ENCODE measurements at regions not wholly inside any gene's neighbourhood (a gene's known extent, or its start where the extent isn't known, plus 50 kb on each side); places are given as distances from the start of the nearest gene placed in this dataset.

DNA sequence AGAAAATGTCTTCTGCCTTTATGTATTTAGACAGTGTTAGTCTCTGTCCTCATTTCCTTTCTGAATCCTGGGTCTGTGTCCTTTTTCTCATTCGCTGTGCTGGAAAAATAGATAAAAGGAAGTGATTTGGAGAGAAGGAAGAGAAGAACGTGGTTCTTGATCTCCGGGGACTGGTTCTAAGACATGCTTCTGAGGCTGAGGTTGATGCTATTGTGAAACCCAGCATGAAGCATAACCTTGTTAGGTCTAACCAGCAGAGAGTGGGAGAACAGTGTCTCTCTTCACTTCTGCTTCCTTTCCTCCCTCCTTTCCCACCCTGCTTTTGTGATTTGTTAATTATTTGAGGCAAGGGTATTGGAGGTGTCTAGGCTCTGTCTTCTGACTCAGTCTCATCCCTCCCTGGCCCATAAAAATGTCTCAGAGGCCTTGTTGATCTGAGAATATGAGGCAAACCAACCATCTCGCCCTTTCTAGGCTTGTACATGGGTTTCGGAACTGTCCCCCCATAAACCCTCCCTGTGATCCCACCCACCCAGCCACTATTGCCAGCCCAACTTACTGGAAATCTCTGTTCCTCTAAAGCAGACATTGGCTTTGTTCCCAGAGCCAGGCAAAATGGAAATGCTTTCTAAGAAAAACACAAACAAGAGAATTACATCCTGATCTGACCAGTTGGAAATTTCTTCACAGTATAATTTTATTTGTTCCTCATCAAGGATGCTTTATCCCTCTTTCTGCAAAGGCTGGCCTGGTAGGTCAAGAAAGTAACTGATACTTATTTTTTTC lies 360.6 kb upstream of the TNP1 start:
- no peaks in the 10 kb centered on the region for H3K36me3 ChIP-seq (ENCODE audit: insufficient read depth, low read length)
- no peak overlapping the region for H3K27ac ChIP-seq (ENCODE audit: low read length)
- H3K79me2 ChIP-seq (ENCODE audit: low read length): no peaks in the 10 kb centered on the region
- H3K4me3 ChIP-seq (ENCODE audit: low read length): no peak overlapping the region
- no peaks in the 10 kb centered on the region for H3K9me3 ChIP-seq (ENCODE audit: low read length)
- H4K20me1 ChIP-seq (ENCODE audit: insufficient read depth, low read depth, low read length): peaks cover 18% of the 10 kb centered on the region
- H3K4me2 ChIP-seq (ENCODE audit: low read depth, low read length, poor library complexity, severe bottlenecking): no peak overlapping the region
- no peaks in the 10 kb centered on the region for H3K9me2 ChIP-seq (replicated peaks; ENCODE audit: insufficient read depth, low read length)
- H3K9ac ChIP-seq (ENCODE audit: low read length): no peak overlapping the region
- 0 out of 2 replicates have a peak, but pooled peaks cover 2% of the 10 kb centered on the region for H3K27me3 ChIP-seq (ENCODE audit: low read length)
- DNase-seq: no peak
- peaks cover 25% of the 10 kb centered on the region for H3K4me1 ChIP-seq (ENCODE audit: low read length)
- no peak overlapping the region for H2AFZ ChIP-seq (ENCODE audit: low read length)

DNA sequence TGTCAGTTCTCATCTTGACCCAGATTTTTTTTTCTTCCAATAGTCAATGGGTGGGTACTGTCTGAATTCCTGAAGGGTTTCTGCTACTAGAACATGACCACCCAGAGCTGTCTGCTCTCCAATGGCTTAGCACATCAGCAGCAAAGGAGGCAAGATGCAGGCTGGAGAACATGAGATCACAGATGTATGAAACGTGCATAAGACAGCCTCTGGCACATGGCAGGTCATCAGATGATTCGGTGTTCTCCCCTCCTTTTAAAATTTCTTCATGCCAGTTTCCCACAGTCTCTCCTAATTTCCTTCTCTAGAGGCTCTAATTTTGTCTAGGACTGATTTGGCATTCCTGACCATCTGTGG lies 359.3 kb upstream of the TNP1 start:
- H3K9me3 ChIP-seq (ENCODE audit: low read length): no peaks in the 10 kb centered on the region
- no peak overlapping the region for H2AFZ ChIP-seq (ENCODE audit: low read length)
- H3K27me3 ChIP-seq (ENCODE audit: low read length): 0 out of 2 replicates have a peak, but pooled peaks cover 2% of the 10 kb centered on the region
- no peak overlapping the region for H3K27ac ChIP-seq (ENCODE audit: low read length)
- H3K4me2 ChIP-seq (ENCODE audit: low read depth, low read length, poor library complexity, severe bottlenecking): no peak overlapping the region
- no peaks in the 10 kb centered on the region for H3K36me3 ChIP-seq (ENCODE audit: insufficient read depth, low read length)
- peaks cover 23% of the 10 kb centered on the region for H3K4me1 ChIP-seq (ENCODE audit: low read length)
- no peak overlapping the region for H3K9ac ChIP-seq (ENCODE audit: low read length)
- H3K4me3 ChIP-seq (ENCODE audit: low read length): no peak overlapping the region
- no peak for DNase-seq
- H3K9me2 ChIP-seq (replicated peaks; ENCODE audit: insufficient read depth, low read length): no peaks in the 10 kb centered on the region
- peaks cover 18% of the 10 kb centered on the region for H4K20me1 ChIP-seq (ENCODE audit: insufficient read depth, low read depth, low read length)
- no peaks in the 10 kb centered on the region for H3K79me2 ChIP-seq (ENCODE audit: low read length)

DNA sequence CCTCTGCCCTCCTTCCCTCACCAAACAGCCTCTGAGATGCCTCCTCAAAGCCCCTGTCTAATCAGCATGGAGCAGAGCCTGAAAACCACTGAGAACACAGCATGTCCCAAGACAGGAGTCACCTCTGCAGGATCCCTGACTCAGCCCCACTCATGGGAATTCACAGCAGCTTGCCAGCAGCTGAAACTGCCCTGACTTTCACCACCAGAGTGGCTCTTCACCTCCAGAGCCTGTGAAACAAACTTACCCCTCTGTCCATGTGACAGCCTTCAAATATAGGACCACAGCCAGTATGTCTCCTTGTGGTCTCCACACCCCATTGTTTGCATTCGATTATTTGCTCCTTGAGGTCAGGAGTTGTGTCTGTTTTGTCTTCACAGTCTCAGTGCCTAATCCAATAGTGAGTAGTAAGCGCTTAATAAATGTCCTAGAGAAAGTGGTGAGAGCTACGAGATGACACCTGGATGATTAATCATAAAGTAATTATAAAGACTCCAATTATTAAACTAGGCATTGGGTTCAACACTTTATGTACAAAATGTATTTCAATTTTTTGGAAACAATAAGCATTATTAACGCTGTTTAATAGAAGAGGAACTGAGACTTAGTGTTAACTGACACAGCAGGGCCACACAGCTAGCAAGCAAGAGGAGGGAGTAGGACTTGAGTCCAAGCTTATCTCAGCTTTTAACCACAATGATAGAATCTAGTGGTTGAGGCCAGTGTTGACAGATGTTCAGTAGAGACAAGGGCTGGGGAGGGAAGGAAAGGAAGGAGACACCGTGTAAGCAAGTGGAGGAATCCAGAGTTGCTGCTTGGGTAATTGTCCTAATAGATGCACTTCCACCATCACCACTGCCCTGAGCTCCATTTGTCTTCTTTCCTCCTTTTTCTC lies 358.7 kb upstream of the TNP1 start:
- Histone ChIP-seq H3K27me3 (ENCODE audit: low read length) (0 out of 2 replicates have a peak, but pooled peaks cover 2% of the 10 kb centered on the region), H4K20me1 (ENCODE audit: insufficient read depth, low read depth, low read length) (peaks cover 14% of the 10 kb centered on the region), H3K4me1 (ENCODE audit: low read length) (peaks cover 17% of the 10 kb centered on the region), H3K27ac (ENCODE audit: low read length) (no peak overlapping the region), H3K36me3 (ENCODE audit: insufficient read depth, low read length) (no peaks in the 10 kb centered on the region), H3K9me3 (ENCODE audit: low read length) (no peaks in the 10 kb centered on the region), H3K4me3 (ENCODE audit: low read length) (no peak overlapping the region), H2AFZ (ENCODE audit: low read length) (no peak overlapping the region), H3K4me2 (ENCODE audit: low read depth, low read length, poor library complexity, severe bottlenecking) (no peak overlapping the region), H3K79me2 (ENCODE audit: low read length) (no peaks in the 10 kb centered on the region), H3K9ac (ENCODE audit: low read length) (no peak overlapping the region), H3K9me2 (replicated peaks; ENCODE audit: insufficient read depth, low read length) (no peaks in the 10 kb centered on the region)
- no peak for DNase-seq

DNA sequence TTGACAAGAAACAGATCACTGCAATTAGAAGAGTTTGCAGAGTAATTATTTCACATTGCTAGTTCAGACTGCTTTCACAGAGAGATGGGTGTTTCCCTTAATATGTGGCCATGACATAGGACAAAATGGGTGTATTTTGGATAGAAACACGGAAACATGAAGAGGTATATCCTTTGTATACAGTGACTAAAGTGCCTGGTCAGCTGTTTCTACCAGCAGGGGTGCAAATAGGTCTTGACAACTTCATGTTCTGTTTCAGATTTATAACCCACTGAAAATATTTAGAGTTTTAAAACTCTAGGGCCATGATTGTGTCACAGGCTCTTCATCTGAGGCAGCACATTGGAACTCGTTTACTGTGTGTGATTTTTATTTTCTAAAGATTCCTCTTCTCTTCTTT lies 357.1 kb upstream of the TNP1 start:
- no peak overlapping the region for H2AFZ ChIP-seq (ENCODE audit: low read length)
- H3K9me3 ChIP-seq (ENCODE audit: low read length): no peaks in the 10 kb centered on the region
- H3K9ac ChIP-seq (ENCODE audit: low read length): no peak overlapping the region
- no peak overlapping the region for H3K4me3 ChIP-seq (ENCODE audit: low read length)
- H4K20me1 ChIP-seq (ENCODE audit: insufficient read depth, low read depth, low read length): peaks cover 14% of the 10 kb centered on the region
- no peak for DNase-seq
- no peaks in the 10 kb centered on the region for H3K79me2 ChIP-seq (ENCODE audit: low read length)
- no peaks in the 10 kb centered on the region for H3K36me3 ChIP-seq (ENCODE audit: insufficient read depth, low read length)
- H3K27me3 ChIP-seq (ENCODE audit: low read length): 0 out of 2 replicates have a peak, but pooled peaks cover 2% of the 10 kb centered on the region
- H3K27ac ChIP-seq (ENCODE audit: low read length): no peak overlapping the region
- H3K9me2 ChIP-seq (replicated peaks; ENCODE audit: insufficient read depth, low read length): no peaks in the 10 kb centered on the region
- peaks cover 2% of the 10 kb centered on the region for H3K4me1 ChIP-seq (ENCODE audit: low read length)
- H3K4me2 ChIP-seq (ENCODE audit: low read depth, low read length, poor library complexity, severe bottlenecking): no peak overlapping the region

DNA sequence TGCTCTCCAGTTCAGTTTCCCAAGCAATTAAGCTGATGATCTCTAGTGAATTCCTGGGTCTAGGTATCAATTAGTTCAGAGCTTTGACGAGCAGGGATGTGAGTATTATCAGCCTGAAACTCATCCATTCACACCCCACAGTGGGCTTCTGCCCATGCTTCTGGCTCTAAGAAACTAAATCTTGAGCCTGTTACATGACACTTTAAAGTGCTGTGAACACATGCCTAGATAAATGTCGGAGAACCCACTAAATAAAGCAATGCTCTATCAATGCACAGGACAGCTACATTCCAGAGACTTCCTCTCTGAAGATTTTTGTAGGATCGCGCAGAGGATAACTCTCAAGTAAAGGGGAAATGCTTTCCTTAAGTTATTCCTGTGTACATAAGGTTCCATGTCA lies 356.5 kb upstream of the TNP1 start:
- Histone ChIP-seq H3K79me2 (ENCODE audit: low read length) (no peaks in the 10 kb centered on the region), H3K4me1 (ENCODE audit: low read length) (no peaks in the 10 kb centered on the region), H2AFZ (ENCODE audit: low read length) (no peak overlapping the region), H3K27ac (ENCODE audit: low read length) (no peak overlapping the region), H3K4me3 (ENCODE audit: low read length) (no peak overlapping the region), H3K9me3 (ENCODE audit: low read length) (no peaks in the 10 kb centered on the region), H3K27me3 (ENCODE audit: low read length) (0 out of 2 replicates have a peak, but pooled peaks cover 2% of the 10 kb centered on the region), H3K4me2 (ENCODE audit: low read depth, low read length, poor library complexity, severe bottlenecking) (no peak overlapping the region), H3K9me2 (replicated peaks; ENCODE audit: insufficient read depth, low read length) (no peaks in the 10 kb centered on the region), H4K20me1 (ENCODE audit: insufficient read depth, low read depth, low read length) (peaks cover 13% of the 10 kb centered on the region; the same call in 1 of the 2 replicates), H3K36me3 (ENCODE audit: insufficient read depth, low read length) (no peaks in the 10 kb centered on the region), H3K9ac (ENCODE audit: low read length) (no peak overlapping the region)
- no peak for DNase-seq

DNA sequence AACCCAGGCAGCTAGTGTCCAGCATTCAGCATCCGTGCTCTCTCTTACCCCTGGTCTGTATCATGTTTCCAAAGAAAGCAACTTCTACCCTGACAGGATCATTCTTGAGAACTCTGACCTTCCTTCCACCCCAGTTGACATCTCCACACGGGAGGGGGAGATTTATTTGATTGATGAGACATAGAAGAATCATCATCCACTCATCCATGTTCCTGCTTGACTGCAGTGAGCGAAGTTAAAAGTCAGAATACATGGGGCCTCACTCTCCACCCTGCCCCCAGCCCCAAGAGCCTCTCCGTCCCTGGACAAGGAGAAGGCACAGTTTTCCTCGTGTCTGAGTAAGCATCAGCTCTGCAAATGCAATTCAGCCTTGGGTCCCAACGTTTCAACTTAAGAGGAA lies 356.0 kb upstream of the TNP1 start:
- Histone ChIP-seq H3K9ac (ENCODE audit: low read length) (no peak overlapping the region), H4K20me1 (ENCODE audit: insufficient read depth, low read depth, low read length) (0 out of 2 replicates have a peak, but pooled peaks cover 10% of the 10 kb centered on the region), H3K4me1 (ENCODE audit: low read length) (no peaks in the 10 kb centered on the region), H3K9me3 (ENCODE audit: low read length) (no peaks in the 10 kb centered on the region), H3K9me2 (replicated peaks; ENCODE audit: insufficient read depth, low read length) (no peaks in the 10 kb centered on the region), H3K27me3 (ENCODE audit: low read length) (0 out of 2 replicates have a peak, but pooled peaks cover 2% of the 10 kb centered on the region), H3K4me2 (ENCODE audit: low read depth, low read length, poor library complexity, severe bottlenecking) (no peak overlapping the region), H3K36me3 (ENCODE audit: insufficient read depth, low read length) (no peaks in the 10 kb centered on the region), H3K79me2 (ENCODE audit: low read length) (no peaks in the 10 kb centered on the region), H3K27ac (ENCODE audit: low read length) (no peak overlapping the region), H2AFZ (ENCODE audit: low read length) (no peak overlapping the region), H3K4me3 (ENCODE audit: low read length) (no peak overlapping the region)
- DNase-seq: no peak

DNA sequence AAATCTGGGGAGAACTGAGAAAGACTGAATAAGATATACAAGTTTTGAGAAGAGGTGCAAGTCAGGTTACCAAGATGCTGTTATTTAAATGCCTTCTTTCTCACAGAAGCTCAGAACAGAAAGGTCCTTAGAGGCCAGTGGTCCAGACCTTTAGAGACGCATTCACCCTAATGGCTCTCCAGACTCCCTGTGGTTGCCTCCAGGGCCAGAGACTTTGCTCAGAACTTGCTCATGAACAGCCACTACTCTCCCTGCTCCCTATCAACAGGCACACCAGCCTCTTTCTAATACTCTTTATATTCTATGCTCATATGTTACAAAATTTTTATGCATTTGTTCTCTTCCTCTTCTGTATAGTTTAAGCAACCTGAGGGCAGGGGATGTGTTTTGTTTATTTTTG lies 349.0 kb upstream of the TNP1 start:
- Histone ChIP-seq H3K9ac (ENCODE audit: low read length) (no peak overlapping the region), H2AFZ (ENCODE audit: low read length) (no peak overlapping the region), H3K9me3 (ENCODE audit: low read length) (no peaks in the 10 kb centered on the region), H3K36me3 (ENCODE audit: insufficient read depth, low read length) (no peaks in the 10 kb centered on the region), H3K4me1 (ENCODE audit: low read length) (no peaks in the 10 kb centered on the region), H4K20me1 (ENCODE audit: insufficient read depth, low read depth, low read length) (no peaks in the 10 kb centered on the region), H3K4me3 (ENCODE audit: low read length) (no peak overlapping the region), H3K4me2 (ENCODE audit: low read depth, low read length, poor library complexity, severe bottlenecking) (no peak overlapping the region), H3K79me2 (ENCODE audit: low read length) (no peaks in the 10 kb centered on the region), H3K27ac (ENCODE audit: low read length) (no peak overlapping the region), H3K27me3 (ENCODE audit: low read length) (no peaks in the 10 kb centered on the region), H3K9me2 (replicated peaks; ENCODE audit: insufficient read depth, low read length) (no peaks in the 10 kb centered on the region)
- no peak for DNase-seq

DNA sequence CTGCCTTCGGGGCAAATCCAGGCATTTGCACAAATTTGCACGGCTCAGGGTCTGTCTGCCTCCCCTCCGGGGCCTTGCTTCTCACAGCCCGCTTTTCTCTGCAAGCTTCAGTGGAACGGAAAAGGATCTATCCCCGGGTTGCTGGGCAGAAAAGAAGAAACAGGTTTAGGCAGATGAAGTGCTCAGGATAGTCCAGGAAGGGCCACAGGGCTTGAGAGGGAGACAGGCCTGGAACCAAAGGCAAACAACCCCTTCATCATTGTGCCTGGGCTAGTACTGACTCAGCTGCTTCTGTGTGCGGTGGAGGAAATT lies 347.8 kb upstream of the TNP1 start:
- no peaks in the 10 kb centered on the region for H3K79me2 ChIP-seq (ENCODE audit: low read length)
- no peak overlapping the region for H3K9ac ChIP-seq (ENCODE audit: low read length)
- no peaks in the 10 kb centered on the region for H3K36me3 ChIP-seq (ENCODE audit: insufficient read depth, low read length)
- H3K4me3 ChIP-seq (ENCODE audit: low read length): no peak overlapping the region
- no peak overlapping the region for H3K4me2 ChIP-seq (ENCODE audit: low read depth, low read length, poor library complexity, severe bottlenecking)
- no peaks in the 10 kb centered on the region for H4K20me1 ChIP-seq (ENCODE audit: insufficient read depth, low read depth, low read length)
- no peaks in the 10 kb centered on the region for H3K4me1 ChIP-seq (ENCODE audit: low read length)
- H3K27me3 ChIP-seq (ENCODE audit: low read length): no peaks in the 10 kb centered on the region
- no peak for DNase-seq
- no peak overlapping the region for H3K27ac ChIP-seq (ENCODE audit: low read length)
- no peak overlapping the region for H2AFZ ChIP-seq (ENCODE audit: low read length)
- no peaks in the 10 kb centered on the region for H3K9me2 ChIP-seq (replicated peaks; ENCODE audit: insufficient read depth, low read length)
- no peaks in the 10 kb centered on the region for H3K9me3 ChIP-seq (ENCODE audit: low read length)
